K562 (cell line): ENCODE measurements at regions not wholly inside any gene's neighbourhood (a gene's known extent, or its start where the extent isn't known, plus 50 kb on each side); places are given as distances from the start of the nearest gene placed in this dataset.

Experiments
- ATAC-seq: fragments of 200-7000 bp; cut with Tn5 transposase; 3 replicates; pipeline ENCODE4 v1.9.1; 2020; ENCODE audit warnings: moderate library complexity
- BruUV-seq: library from RNA; stranded (reverse); fragments of 400-500 nt; replicated peaks from 2 replicates; lab custom pipeline; 2021; lab: Mats Ljungman, UMichigan
- CTCF ChIA-PET: fragments of 300-600 bp; formaldehyde crosslinking; extraction: SDS; loops from one replicate; lab custom pipeline; 2021; ENCODE audit warnings: low intra/inter-chr PET ratio; lab: Yijun Ruan, JAX
- POLR2A ChIA-PET: fragments of 300-600, 350-650 bp; sonication (Branson Sonifier 250); formaldehyde crosslinking; extraction: SDS; loops from one replicate; lab custom pipeline; 2021; ENCODE audit warnings: antibody characterized with exemption, inconsistent platforms; lab: Yijun Ruan, JAX
- DNase-seq, 4 experiments: peaks; one replicate each; pipeline versions ENCODE4 v3.0.0 to v3.0.0-alpha.2; 2011 to 2018; ENCODE audit warnings: low spot score in 3 of 4, mixed read lengths in 3 of 4; ENCODE audit errors: extremely low read depth in 1 of 4
- FAIRE-seq: peaks from 2 replicates; lab custom pipeline; 2011; peaks lifted over from hg19 to GRCh38; lab: Jason Lieb, UNC
- H2AFZ ChIP-seq: 2 replicates; pipeline ENCODE4 v1.6.0; 2011; ENCODE audit warnings: low read depth, low read length, control low read depth, inconsistent platforms
- H3K27ac ChIP-seq: fragments of 200-600 bp; 3 replicates; pipeline ENCODE4 v1.8.0; 2011; ENCODE audit warnings: low read depth, mild to moderate bottlenecking, control low read depth, inconsistent platforms, low read length, moderate library complexity, mixed read lengths; ENCODE audit errors: extremely low read depth
- H3K27me3 ChIP-seq, 2 experiments: fragments of 300-600 bp in 1 of 2; 2 replicates in 1 of 2; 3 replicates in 1 of 2; pipeline versions ENCODE4 v1.6.0 to v1.8.0; 2011; ENCODE audit warnings: inconsistent platforms in 2 of 2, low read length in 2 of 2, mild to moderate bottlenecking in 1 of 2, mixed read lengths in 1 of 2, moderate library complexity in 1 of 2; ENCODE audit not compliant: control insufficient read depth in 2 of 2, insufficient read depth in 2 of 2
- H3K36me3 ChIP-seq: fragments of 300-600 bp; 3 replicates; pipeline ENCODE4 v1.8.0; 2011; ENCODE audit warnings: mild to moderate bottlenecking, low read length, inconsistent platforms; ENCODE audit not compliant: control insufficient read depth, insufficient read depth
- H3K4me1 ChIP-seq, 2 experiments: fragments of 200-600 bp in 1 of 2; replicated peaks in 1 of 2; 2 replicates in 1 of 2; 3 replicates in 1 of 2; pipeline versions ENCODE4 v1.5.1 to v1.8.0; 2011; ENCODE audit warnings: inconsistent platforms in 2 of 2, low read length in 2 of 2, mild to moderate bottlenecking in 1 of 2, mixed read lengths in 1 of 2, moderate library complexity in 1 of 2; ENCODE audit not compliant: control insufficient read depth in 2 of 2, insufficient read depth in 2 of 2
- H3K4me2 ChIP-seq: 2 replicates; pipeline ENCODE4 v1.6.1; 2011; ENCODE audit warnings: low read length, control low read depth, inconsistent platforms, mixed read lengths; ENCODE audit not compliant: insufficient read depth
- H3K4me3 ChIP-seq: fragments of 200-600 bp; sonication (generic), shearing (Covaris generic); 2 replicates; pipeline ENCODE4 v1.5.1; 2016; ENCODE audit warnings: control low read depth, inconsistent platforms
- H3K79me2 ChIP-seq: fragments of 200-600 bp; 3 replicates; pipeline ENCODE4 v1.8.0; 2011; ENCODE audit warnings: low read length, inconsistent platforms; ENCODE audit not compliant: control insufficient read depth, insufficient read depth
- H3K9ac ChIP-seq, 2 experiments: 2 replicates each; pipeline versions ENCODE4 v1.6.0 to v1.6.1; 2011; ENCODE audit warnings: low read depth in 2 of 2, low read length in 2 of 2, control low read depth in 1 of 2, inconsistent platforms in 1 of 2, mild to moderate bottlenecking in 1 of 2, mixed read lengths in 1 of 2; ENCODE audit not compliant: insufficient read depth in 1 of 2
- H3K9me1 ChIP-seq: one replicate; pipeline ENCODE4 v1.6.0; 2011; ENCODE audit warnings: inconsistent platforms, mild to moderate bottlenecking, low read length, moderate library complexity; ENCODE audit not compliant: control insufficient read depth, insufficient read depth
- H3K9me3 ChIP-seq: replicated peaks from 2 replicates; pipeline ENCODE4 v1.5.1; 2011; ENCODE audit warnings: low read depth, low read length, inconsistent platforms; ENCODE audit not compliant: control insufficient read depth, insufficient read depth
- H4K20me1 ChIP-seq: replicated peaks from 2 replicates; pipeline ENCODE4 v1.6.1; 2011; ENCODE audit warnings: low read length, inconsistent platforms, mixed read lengths; ENCODE audit not compliant: control insufficient read depth, insufficient read depth
- HDAC8 ChIP-seq: fragments of 450-650 bp; IDR thresholded peaks from 2 replicates; pipeline ENCODE4 v1.6.1; 2016; ENCODE audit warnings: mild to moderate bottlenecking, missing genetic modification characterization, moderate library complexity, missing compliant biosample characterization
- KAT8 ChIP-seq: fragments of 450-650 bp; IDR thresholded peaks from 2 replicates; pipeline ENCODE4 v1.6.1; 2016; ENCODE audit warnings: low read depth, mild to moderate bottlenecking
- MAZ ChIP-seq, 2 experiments: fragments of 450-650 bp in 1 of 2; sonication (generic) in 1 of 2; formaldehyde crosslinking; IDR thresholded peaks in 1 of 2; conservative IDR thresholded peaks in 1 of 2; 2 replicates each; pipeline versions ENCODE4 v1.4.0 to v1.5.0; 2020; ENCODE audit warnings: mild to moderate bottlenecking in 1 of 2, missing genetic modification reagents in 1 of 2
- MBD2 ChIP-seq: sonication (generic); IDR thresholded peaks from 2 replicates; pipeline ENCODE4 v1.6.1; 2016; ENCODE audit warnings: low read depth, borderline replicate concordance
- NFRKB ChIP-seq: fragments of 450-650 bp; IDR thresholded peaks from 2 replicates; pipeline ENCODE4 v1.6.1; 2016; ENCODE audit warnings: low read depth
- SMAD2 ChIP-seq: fragments of 150-350 bp; IDR thresholded peaks from 2 replicates; pipeline ENCODE4 v1.6.1; 2014; ENCODE audit warnings: low read depth, mild to moderate bottlenecking, low read length
- TRIM24 ChIP-seq, 2 experiments: fragments of 450-650 bp; IDR thresholded peaks; 2 replicates each; pipeline ENCODE4 v1.6.1; 2016
- USF2 ChIP-seq: sonication (generic); formaldehyde crosslinking; IDR thresholded peaks from 2 replicates; pipeline ENCODE4 v1.5.0; 2020; ENCODE audit warnings: missing genetic modification reagents
- ZBED1 ChIP-seq: IDR thresholded peaks from 2 replicates; pipeline ENCODE4 v1.6.1; 2014
- ZBTB11 ChIP-seq, 3 experiments: fragments of 200-800 bp in 1 of 3; fragments of 250-450 bp in 1 of 3; fragments of 450-650 bp in 1 of 3; sonication (Bioruptor Pico) in 1 of 3; sonication (Bioruptor generic) in 1 of 3; formaldehyde crosslinking in 1 of 3; IDR thresholded peaks; 2 replicates each; pipeline versions ENCODE4 v1.6.1 to v1.8.0; 2016 to 2022; ENCODE audit warnings: mild to moderate bottlenecking in 2 of 3, missing genetic modification characterization in 2 of 3, missing compliant biosample characterization in 1 of 3, moderate library complexity in 1 of 3
- ZNF24 ChIP-seq: fragments of 450-650 bp; IDR thresholded peaks from 2 replicates; pipeline ENCODE4 v1.6.1; 2016
- ZNF316 ChIP-seq: fragments of 450-650 bp; IDR thresholded peaks from 2 replicates; pipeline ENCODE4 v1.6.1; 2016
- ZNF324 ChIP-seq: fragments of 250-450 bp; sonication (Bioruptor Pico); IDR thresholded peaks from 2 replicates; pipeline ENCODE4 v1.4.0; 2020; ENCODE audit warnings: mild to moderate bottlenecking
- WGBS: fragments of 100-300 bp; shearing (Covaris generic); methylation state at CpG from one replicate; pipeline ENCODE4 v1.1.6; 2016; ENCODE audit warnings: low coverage, mixed read lengths; ENCODE audit not compliant: insufficient coverage; ENCODE audit errors: missing lambda C conversion rate; 5-methylcytosine and 5-hydroxymethylcytosine counted together
- in situ Hi-C: fragments of 300-500 bp; cut with MboI; formaldehyde crosslinking; loops from 4 replicates; pipeline ENCODE4 v1.15.0; 2018; ENCODE audit warnings: inconsistent platforms, mixed read lengths
- intact Hi-C: fragments of 100-400 bp; cut with micrococcal nuclease; formaldehyde crosslinking; loops from 2 replicates; pipeline ENCODE4 v1.14.2; 2022
- TF ChIP-seq, protein P1 (sequence below): fragments of 250-450 bp; sonication (Bioruptor Pico); IDR thresholded peaks from 2 replicates; pipeline ENCODE4 v1.5.0; 2021; ENCODE audit warnings: mild to moderate bottlenecking, borderline replicate concordance
- TF ChIP-seq, protein P2 (sequence below): fragments of 450-650 bp; formaldehyde crosslinking; IDR thresholded peaks from 2 replicates; pipeline ENCODE4 v1.4.0; 2022; ENCODE audit warnings: missing genetic modification characterization

GRCh38 chr5:158017469-158017868 is 158.5 kb upstream of the CLINT1 start:
- FAIRE-seq (no peak), DNase-seq (no peak), ATAC-seq (no peak)
- intact Hi-C loops, result no loop called here
- in situ Hi-C loops, result no loop called here
- Histone ChIP-seq H3K9me1 (no peaks in the 10 kb centered on the region), H3K27ac (no peak overlapping the region), H3K9ac (no peak overlapping the region), H3K4me3 (no peak overlapping the region), H3K4me2 (no peak overlapping the region), H2AFZ (no peak overlapping the region), H3K27me3 (no peaks in the 10 kb centered on the region), H3K9me3 (no peaks in the 10 kb centered on the region), H4K20me1 (no peaks in the 10 kb centered on the region), H3K36me3 (no peaks in the 10 kb centered on the region), H3K79me2 (no peaks in the 10 kb centered on the region), H3K4me1 (no peaks in the 10 kb centered on the region; a peak in 1 of 5 replicates)
- 4% methylated on average over 2 of the region's 2 CpGs for WGBS
- POLR2A ChIA-PET, result no interaction called here
- CTCF ChIA-PET, result no interaction called here
- no TSS peak for BruUV-seq
- no peak for TF ChIP-seq ZNF24
- TF ChIP-seq ZNF324 (CRISPR knock-in tag), result no peak
- no peak for TF ChIP-seq ZBTB11 (CRISPR knock-in tag; IDR thresholded peaks at IDR 0.05)
- TF ChIP-seq, protein P1, sequence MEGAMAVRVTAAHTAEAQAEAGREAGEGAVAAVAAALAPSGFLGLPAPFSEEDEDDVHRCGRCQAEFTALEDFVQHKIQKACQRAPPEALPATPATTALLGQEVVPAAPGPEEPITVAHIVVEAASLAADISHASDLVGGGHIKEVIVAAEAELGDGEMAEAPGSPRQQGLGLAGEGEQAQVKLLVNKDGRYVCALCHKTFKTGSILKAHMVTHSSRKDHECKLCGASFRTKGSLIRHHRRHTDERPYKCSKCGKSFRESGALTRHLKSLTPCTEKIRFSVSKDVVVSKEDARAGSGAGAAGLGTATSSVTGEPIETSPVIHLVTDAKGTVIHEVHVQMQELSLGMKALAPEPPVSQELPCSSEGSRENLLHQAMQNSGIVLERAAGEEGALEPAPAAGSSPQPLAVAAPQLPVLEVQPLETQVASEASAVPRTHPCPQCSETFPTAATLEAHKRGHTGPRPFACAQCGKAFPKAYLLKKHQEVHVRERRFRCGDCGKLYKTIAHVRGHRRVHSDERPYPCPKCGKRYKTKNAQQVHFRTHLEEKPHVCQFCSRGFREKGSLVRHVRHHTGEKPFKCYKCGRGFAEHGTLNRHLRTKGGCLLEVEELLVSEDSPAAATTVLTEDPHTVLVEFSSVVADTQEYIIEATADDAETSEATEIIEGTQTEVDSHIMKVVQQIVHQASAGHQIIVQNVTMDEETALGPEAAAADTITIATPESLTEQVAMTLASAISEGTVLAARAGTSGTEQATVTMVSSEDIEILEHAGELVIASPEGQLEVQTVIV (CRISPR knock-in tag), result no peak
- TF ChIP-seq KAT8, result no peak
- TF ChIP-seq, protein P2, sequence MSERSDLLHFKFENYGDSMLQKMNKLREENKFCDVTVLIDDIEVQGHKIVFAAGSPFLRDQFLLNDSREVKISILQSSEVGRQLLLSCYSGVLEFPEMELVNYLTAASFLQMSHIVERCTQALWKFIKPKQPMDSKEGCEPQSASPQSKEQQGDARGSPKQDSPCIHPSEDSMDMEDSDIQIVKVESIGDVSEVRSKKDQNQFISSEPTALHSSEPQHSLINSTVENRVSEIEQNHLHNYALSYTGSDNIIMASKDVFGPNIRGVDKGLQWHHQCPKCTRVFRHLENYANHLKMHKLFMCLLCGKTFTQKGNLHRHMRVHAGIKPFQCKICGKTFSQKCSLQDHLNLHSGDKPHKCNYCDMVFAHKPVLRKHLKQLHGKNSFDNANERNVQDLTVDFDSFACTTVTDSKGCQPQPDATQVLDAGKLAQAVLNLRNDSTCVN (CRISPR knock-in tag), result no peak
- TF ChIP-seq MAZ (CRISPR knock-in tag; conservative IDR thresholded peaks at IDR 0.05 in 1 of 2, IDR thresholded peaks at IDR 0.05 in 1 of 2), result no peak
- no peak for TF ChIP-seq ZBED1
- no peak for TF ChIP-seq MBD2
- no peak for TF ChIP-seq TRIM24 (IDR thresholded peaks at IDR 0.05)
- TF ChIP-seq HDAC8 (tag), result no peak
- TF ChIP-seq SMAD2, result no peak
- no peak for TF ChIP-seq USF2
- no peak for TF ChIP-seq ZNF316
- TF ChIP-seq NFRKB, result no peak
